Fibroblast of lung (primary cell): ENCODE measurements at regions not wholly inside any gene's neighbourhood (a gene's known extent, or its start where the extent isn't known, plus 50 kb on each side); places are given as distances from the start of the nearest gene placed in this dataset.

Experiments
- EZH2 ChIP-seq: IDR thresholded peaks from 2 replicates; pipeline ENCODE4 v1.5.1; 2012; ENCODE audit warnings: low read length, control low read depth, mild to moderate bottlenecking; ENCODE audit errors: missing control alignments
- TF ChIP-seq, protein P1 (sequence below), 2 donors: IDR thresholded peaks in 1 of 2; conservative IDR thresholded peaks in 1 of 2; 1 replicate in 1 of 2; 2 replicates in 1 of 2; pipeline ENCODE4 v1.5.1; 2011 to 2012; ENCODE audit warnings: low read length in 2 of 2, control low read depth in 1 of 2, inconsistent platforms in 1 of 2, low read depth in 1 of 2, mild to moderate bottlenecking in 1 of 2

DNA sequence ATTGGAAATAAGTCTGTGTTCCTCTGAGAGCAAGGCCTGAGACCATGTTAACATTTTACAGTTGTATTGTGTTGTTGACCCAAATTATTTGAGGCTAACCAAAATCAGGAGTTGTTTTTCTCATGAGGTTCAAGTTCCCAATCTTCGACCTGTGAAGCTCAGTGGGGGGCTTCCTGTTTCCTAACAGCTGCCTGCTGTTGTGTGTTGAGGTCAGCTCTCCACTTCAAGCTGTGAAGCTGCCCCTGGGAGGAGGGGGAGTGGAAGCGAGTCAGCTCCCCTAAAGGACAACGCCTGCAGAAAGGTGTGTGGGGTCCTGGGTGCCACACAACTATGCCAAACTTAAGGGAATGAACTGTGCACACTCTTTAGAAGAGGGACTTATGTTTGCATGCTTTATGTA lies 295.5 kb downstream of the IRX1 start:
- TF ChIP-seq EZH2, result no peak
- TF ChIP-seq, protein P1, sequence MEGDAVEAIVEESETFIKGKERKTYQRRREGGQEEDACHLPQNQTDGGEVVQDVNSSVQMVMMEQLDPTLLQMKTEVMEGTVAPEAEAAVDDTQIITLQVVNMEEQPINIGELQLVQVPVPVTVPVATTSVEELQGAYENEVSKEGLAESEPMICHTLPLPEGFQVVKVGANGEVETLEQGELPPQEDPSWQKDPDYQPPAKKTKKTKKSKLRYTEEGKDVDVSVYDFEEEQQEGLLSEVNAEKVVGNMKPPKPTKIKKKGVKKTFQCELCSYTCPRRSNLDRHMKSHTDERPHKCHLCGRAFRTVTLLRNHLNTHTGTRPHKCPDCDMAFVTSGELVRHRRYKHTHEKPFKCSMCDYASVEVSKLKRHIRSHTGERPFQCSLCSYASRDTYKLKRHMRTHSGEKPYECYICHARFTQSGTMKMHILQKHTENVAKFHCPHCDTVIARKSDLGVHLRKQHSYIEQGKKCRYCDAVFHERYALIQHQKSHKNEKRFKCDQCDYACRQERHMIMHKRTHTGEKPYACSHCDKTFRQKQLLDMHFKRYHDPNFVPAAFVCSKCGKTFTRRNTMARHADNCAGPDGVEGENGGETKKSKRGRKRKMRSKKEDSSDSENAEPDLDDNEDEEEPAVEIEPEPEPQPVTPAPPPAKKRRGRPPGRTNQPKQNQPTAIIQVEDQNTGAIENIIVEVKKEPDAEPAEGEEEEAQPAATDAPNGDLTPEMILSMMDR (conservative IDR thresholded peaks at IDR 0.05 in 1 of 2, IDR thresholded peaks at IDR 0.05 in 1 of 2; ENCODE audit: low read depth in 1 of 2, low read length in 2 of 2), result no peak
